ENCODE measurements at regions not wholly inside any gene's neighbourhood (a gene's known extent, or its start where the extent isn't known, plus 50 kb on each side); places are given as distances from the start of the nearest gene placed in this dataset.
"Not testable (repeated sequence)": the region's sequence is repeated elsewhere in the genome, so short reads cannot be mapped to it uniquely, and the experiment has no call there.

- no peak for DNase-seq
Observed at GRCh38 chr12:33323823-33324222, 115.8 kb downstream of the SYT10 start.

- no peak for DNase-seq
Observed at GRCh38 chr12:33322519-33322918, 117.1 kb downstream of the SYT10 start.

GRCh38 chr12:33317746-33318145 is 121.9 kb downstream of the SYT10 start:
- DNase-seq: no peak

GRCh38 chr12:33314223-33314622 is 125.4 kb downstream of the SYT10 start:
- DNase-seq: no peak

GRCh38 chr12:33313476-33313875 is 126.1 kb downstream of the SYT10 start:
- no peak for DNase-seq

GRCh38 chr12:33310471-33310870 is 129.1 kb downstream of the SYT10 start:
- no peak for DNase-seq

GRCh38 chr12:33304176-33304575 is 135.4 kb downstream of the SYT10 start:
- no peak for DNase-seq

- no peak for DNase-seq
Observed at GRCh38 chr12:33296529-33296928, 143.1 kb downstream of the SYT10 start.

GRCh38 chr12:33290703-33291102 is 148.9 kb downstream of the SYT10 start:
- no peak for DNase-seq

- no peak for DNase-seq
Observed at GRCh38 chr12:33283054-33283453, 156.6 kb downstream of the SYT10 start.

GRCh38 chr12:33277376-33277775 is 162.2 kb downstream of the SYT10 start:
- DNase-seq: no peak

GRCh38 chr12:33267641-33268040 is 172.0 kb downstream of the SYT10 start:
- no peak for DNase-seq

GRCh38 chr12:33265900-33266299 is 173.7 kb downstream of the SYT10 start:
- DNase-seq: no peak

- no peak for DNase-seq
Observed at GRCh38 chr12:33265033-33265731, 174.4 kb downstream of the SYT10 start.

- no peak for DNase-seq
Observed at GRCh38 chr12:33253178-33253577, 186.4 kb downstream of the SYT10 start.

- DNase-seq: no peak
Observed at GRCh38 chr12:33251548-33251947, 188.1 kb downstream of the SYT10 start.

- DNase-seq: no peak
Observed at GRCh38 chr12:33248364-33248763, 191.3 kb downstream of the SYT10 start.

GRCh38 chr12:33247625-33248024 is 192.0 kb downstream of the SYT10 start:
- DNase-seq: no peak

- DNase-seq: no peak
Observed at GRCh38 chr12:33245434-33245833, 194.2 kb downstream of the SYT10 start.

- no peak for DNase-seq
Observed at GRCh38 chr12:33226671-33227070, 212.9 kb downstream of the SYT10 start.

- no peak for DNase-seq
Observed at GRCh38 chr12:33223956-33224355, 215.7 kb downstream of the SYT10 start.

- no peak for DNase-seq
Observed at GRCh38 chr12:33222357-33222756, 217.3 kb downstream of the SYT10 start.

GRCh38 chr12:33205981-33206380 is 233.6 kb downstream of the SYT10 start:
- DNase-seq: no peak

- DNase-seq: not testable (repeated sequence)
Observed at GRCh38 chr12:33194389-33194788, 245.2 kb downstream of the SYT10 start.

- no peak for DNase-seq
Observed at GRCh38 chr12:33192226-33192625, 247.4 kb downstream of the SYT10 start.

All from NCI-H1092 treated with DMSO at 0.1 percent for 48 hours (cell line).